HuH-7 (cell line): ENCODE measurements at regions not wholly inside any gene's neighbourhood (a gene's known extent, or its start where the extent isn't known, plus 50 kb on each side); places are given as distances from the start of the nearest gene placed in this dataset.
A peak's percentile ranks its signal among the peaks of the same experiment; 100 is the strongest.
"Not testable (repeated sequence)": the region's sequence is repeated elsewhere in the genome, so short reads cannot be mapped to it uniquely, and the experiment has no call there.

Source experiments
- DNase-seq: peaks from one replicate; pipeline ENCODE4 v3.0.0; 2011; ENCODE audit warnings: low spot score

- no peak for DNase-seq
These were observed 247.6 kb upstream of the C2CD4B start for GRCh38 chr15:62412686-62413085.

DNA sequence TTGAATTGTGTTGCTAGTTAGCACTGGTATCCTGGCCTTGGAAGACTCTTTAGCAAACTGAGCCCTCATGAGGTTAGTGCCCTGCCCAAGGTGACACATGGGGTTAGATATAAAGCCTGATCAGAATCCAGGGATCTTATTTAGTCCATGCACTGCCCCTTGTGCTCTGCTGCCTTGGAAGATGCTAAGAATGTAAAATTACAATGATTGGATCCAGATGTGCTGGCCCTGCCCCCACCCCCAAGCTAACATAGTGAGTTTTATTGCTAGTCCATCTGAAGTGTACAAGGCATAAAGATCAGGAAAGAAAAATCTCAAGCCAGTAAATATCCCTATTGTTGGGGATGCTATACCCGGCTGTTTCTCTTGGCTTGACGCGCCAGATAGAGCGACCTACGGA is 248.1 kb upstream of the C2CD4B start:
- no peak for DNase-seq

DNA sequence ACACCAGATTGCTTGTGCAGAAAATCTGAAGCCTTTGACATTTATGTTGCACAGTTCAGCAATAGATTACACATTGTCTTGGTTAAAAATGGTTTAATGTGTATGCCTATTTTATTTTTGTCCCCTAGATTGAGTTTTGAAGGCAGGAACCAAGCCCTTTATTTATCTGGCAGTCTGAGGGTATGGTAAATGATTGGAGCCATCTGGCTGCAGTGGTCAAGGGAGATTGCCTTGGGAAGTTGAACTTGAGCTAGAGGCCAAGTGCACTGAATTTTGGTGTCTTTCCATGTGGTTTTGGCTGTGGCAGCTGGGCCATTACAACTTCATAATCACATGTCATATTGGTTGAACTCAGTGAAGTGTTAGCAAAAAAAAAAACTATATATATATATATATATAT is 248.7 kb upstream of the C2CD4B start:
- DNase-seq: no peak

DNA sequence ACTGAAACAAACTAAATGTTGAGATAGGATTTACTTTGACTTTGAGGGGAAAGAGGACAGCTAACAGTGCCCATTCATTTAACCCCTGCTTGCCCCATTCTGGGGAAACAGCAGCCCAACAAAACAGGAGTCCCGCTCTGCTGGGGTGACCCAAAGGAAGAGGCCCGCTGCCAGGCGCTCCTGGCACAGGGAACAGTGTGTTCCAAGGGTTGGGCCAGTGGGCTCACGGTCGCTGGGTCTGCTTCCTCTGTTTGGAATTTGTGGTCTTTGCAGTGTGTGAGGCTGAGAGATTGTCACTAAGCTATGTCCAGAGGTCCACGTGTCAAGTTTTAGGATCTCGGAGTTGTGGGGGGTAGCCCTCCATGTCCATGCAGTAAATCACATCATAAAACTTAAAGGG is 250.4 kb upstream of the C2CD4B start:
- no peak for DNase-seq

GRCh38 chr15:62416526-62416925 is 251.4 kb upstream of the C2CD4B start:
- DNase-seq: no peak

DNA sequence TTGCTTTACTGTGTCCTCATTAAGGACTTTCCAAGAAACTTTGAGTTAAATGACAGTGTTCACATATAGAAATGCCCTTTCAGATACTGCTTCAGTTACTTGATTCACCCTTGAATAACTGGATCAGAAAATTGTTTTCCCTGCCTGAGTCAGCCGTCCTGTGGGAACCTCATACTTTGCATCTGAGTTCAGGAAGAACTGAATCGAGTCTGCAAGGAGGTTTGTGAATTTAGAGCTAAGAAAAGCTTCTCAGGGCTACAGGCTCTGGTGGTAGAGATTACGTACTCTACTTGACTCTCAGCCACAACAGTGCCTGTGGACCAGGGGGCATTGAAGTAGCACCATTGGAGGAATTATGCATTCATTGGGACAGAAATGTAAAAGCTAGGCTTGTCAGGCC is 252.4 kb upstream of the C2CD4B start:
- DNase-seq: no peak

DNA sequence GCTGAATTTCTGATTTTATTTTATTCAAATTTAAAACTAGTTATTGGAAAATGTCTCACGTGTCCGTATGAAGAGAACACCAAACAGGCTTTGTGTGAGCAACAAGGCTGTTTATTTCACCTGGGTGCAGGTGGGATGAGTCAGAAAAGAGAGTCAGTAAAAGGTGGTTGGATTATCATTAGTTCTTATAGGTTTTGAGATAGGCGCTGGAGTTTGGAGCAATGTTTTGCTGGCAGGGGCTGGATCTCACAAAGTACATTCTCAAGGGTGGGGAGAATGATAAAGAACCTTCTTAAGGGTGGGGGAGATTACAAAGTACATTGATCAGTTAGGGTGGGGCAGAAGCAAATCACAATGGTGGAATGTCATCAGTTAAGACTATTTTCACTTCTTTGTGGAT is 253.4 kb upstream of the C2CD4B start:
- DNase-seq: not testable (repeated sequence)

DNA sequence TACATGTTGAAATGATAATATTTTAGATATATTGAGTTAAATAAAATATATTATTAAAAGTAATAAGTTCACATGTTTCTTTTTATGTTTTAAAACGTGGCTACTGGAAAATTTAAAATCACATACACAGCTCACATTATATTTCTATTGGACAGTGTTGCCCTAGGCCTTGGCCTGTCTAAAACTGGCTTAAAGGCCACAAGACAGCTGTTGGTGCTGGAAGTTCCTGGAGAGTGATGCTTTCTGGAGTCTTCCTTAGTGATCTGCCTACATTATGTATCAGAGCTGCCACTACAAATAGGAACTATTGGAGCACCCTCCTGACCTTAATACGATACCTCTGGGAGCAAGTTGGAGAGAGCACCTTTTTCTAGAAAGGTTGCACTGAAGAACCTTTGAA is 254.1 kb upstream of the C2CD4B start:
- no peak for DNase-seq

DNA sequence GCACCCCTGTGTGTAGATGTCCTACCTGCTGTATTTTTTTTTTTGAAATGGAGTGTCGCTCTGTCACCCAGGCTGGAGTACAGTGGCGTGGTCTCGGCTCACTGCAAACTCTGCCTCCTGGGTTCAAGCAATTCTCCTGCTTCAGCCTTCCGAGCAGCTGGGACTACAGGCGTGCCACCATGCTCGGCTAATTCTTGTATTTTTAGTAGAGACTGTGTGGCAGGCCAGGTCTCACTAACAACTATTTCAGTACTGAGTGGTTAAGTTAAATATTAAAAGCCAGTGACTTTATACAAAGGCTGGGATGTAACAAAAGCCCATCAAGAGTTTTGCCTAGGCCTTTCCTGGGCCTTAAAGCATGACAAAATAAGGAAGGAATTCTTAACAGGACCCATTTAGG is 255.3 kb upstream of the C2CD4B start:
- not testable (repeated sequence) for DNase-seq

DNA sequence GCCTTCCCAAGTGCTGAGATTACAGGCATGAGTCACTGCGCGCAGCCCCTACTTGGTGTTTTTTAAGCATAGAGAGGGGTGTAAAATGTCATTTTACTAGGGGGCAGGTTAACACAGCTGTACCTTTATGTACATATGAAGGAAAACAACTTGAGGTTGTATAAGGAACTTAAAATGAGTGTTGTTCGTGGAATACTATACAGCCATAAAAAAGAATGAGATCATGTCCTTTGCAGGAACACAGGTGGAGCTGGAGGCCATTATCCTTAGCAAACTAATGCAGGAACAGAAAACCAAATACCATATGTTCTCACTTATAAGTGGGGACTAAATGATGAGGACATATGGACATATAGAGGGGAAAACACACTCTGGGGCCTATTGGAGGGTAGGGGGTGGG is 256.2 kb upstream of the C2CD4B start:
- no peak for DNase-seq

- DNase-seq: no peak
These were observed 261.4 kb upstream of the C2CD4B start for GRCh38 chr15:62426387-62426956.

DNA sequence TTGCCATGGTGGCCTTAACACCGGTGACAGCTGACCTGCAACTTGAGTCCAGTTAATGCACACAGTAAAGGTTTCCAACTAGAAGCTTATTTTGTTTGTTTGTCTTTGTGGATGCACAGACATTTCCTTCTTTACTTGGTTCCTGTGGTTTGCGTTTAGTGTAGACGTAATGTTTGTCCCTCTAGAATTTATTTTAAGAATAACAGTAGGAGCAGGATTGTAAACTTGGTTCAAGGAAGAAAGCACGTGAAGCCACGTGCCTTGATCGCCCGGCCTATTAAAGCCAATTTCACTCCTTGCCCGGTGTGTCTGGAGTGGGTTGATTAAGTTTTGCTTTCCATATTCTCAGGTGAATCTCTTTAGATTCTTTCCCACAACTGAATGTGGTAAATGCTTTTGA is 263.2 kb upstream of the C2CD4B start:
- DNase-seq: no peak

DNA sequence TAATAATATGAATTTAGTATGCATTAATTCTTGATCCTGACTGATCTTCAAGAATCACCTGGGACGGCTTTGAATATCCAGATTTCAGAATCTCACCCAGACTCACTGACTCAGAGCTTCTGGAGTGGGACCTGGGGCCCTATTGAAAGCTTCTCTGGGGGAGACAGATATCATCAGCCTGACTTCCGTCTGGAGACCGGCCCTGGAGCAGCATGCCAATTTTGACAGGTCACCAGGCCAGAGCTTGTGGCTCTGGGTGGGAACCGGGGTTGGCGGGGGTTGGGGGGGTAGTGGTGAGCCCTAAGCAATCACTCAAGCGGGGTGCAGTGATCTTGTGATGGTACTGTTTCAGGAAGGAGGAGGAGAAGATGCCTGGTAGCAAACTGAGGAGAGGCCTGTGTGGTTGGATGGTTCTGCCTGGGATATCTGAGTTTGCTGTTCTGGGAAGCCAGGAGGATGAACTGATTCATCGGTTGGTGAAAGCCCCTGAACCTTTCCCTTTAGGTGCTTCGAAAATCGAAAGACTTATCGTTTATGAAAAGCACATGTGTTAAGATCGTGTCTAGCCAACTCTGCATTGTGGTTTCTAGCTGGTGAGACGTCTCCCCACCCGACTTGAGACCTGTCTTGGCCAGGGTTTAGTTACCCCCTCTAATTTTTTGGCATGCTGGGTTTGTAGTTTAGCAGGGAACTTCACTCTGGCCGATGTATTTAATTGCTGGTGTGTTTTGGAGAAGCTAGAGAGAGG is 263.9 kb upstream of the C2CD4B start:
- no peak for DNase-seq

DNA sequence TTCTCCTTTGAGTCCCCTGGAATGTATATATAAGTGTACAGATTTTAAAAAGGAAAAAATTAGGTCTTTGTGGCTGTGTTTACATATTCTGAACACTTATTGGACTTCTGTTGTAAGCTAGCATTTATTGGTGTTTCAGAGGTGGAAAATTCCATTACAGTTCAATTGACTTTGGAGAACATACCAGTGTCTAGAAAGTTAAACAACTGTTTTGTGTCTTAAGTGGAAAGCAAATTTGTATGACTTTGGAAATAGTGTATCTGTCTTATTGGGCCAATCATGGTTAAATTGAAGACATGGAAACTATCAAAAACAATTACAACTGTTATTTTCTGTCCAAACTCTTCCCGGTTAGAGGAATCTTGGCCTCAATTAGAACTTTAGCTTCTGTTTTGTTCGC is 265.0 kb upstream of the C2CD4B start:
- DNase-seq: no peak

GRCh38 chr15:62430552-62430951 is 265.5 kb upstream of the C2CD4B start:
- DNase-seq: no peak

DNA sequence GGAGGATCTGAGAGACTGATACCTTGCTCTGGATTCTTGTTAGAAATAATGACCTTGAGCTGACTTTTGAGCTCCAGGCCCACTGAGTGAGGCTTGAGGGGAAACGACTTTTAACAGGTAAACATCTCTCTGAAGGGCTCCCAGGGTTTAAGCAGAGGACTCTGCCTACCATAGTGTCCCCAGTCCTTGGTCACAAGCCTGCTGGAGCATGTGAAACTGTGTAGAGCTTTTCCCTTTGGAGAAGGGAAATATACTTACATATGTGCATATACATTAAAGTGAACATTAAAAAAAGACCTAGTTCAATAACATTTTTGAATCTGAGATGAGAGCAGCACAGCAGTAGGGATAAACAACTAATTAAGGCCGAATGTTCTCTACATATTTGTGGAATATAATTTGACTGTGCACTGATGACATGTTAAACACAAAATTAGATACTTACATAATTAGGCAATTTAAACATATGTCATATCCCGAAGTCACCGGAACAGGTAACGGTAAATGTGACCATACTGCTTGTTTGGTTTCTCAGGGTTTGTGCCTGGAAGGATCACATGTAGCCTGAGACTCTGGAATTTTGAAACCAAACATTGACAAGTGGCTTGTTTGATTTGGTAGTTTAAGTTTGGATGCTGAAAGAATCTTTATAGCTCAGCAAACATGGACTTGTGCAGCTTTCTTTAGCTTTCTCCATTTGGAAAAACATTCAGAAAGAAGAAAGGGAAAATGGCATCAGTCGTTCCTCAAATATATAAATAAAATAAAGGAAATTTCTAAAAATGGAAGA is 266.1 kb upstream of the C2CD4B start:
- DNase-seq: peak; percentile 18

DNA sequence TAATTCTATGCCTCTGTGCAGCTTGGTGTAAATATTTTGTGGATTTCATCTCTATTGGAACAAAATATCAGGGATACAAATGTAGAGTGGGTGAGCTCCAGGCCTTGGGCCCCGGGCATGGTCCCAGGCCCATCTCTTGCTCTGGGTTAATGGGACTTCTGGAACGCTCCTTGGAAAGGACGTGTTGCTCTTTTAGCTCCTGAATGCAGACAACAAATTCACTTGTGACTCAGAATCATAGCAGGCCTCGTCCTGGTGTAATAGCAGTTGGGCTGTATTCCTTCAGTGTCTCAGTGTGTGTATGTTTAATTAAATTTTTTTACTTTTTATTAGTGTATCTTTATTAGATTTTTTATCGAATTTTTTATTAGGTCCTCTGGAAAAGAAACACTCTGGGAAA is 266.7 kb upstream of the C2CD4B start:
- no peak for DNase-seq

DNA sequence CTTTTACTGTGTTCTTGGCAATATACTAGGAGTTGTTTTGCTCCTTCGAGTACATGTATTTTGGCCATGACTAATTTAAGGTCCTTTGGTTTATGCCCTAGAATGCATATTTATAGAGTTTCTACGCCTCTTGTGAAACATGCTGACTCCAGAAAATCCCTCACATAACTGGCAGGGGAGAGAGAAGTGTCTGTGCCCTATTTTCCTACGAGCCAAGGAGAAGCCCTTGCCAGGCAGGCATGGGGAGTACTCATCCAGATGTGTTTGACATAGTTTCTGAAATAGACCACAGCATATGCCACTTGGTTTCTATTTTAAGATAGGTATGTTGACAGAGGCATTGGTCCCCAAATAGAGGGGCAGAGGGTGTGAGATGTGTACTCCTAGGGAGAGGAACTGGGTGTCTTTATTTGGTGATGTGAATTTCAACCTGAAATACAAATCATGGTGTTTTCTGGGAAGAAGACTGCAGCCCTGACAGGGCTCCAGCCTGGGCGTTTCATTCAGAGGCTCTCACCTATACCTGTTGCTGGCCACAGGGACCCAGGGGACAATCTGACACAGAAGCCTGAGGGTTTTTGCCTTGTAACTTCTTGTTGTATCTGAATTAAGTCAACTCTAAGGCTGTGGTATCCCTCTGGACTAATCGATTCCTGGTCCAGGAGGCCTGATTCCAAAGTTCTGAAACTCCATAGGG is 267.8 kb upstream of the C2CD4B start:
- no peak for DNase-seq

GRCh38 chr15:62436235-62436634 is 271.1 kb upstream of the C2CD4B start:
- no peak for DNase-seq

DNA sequence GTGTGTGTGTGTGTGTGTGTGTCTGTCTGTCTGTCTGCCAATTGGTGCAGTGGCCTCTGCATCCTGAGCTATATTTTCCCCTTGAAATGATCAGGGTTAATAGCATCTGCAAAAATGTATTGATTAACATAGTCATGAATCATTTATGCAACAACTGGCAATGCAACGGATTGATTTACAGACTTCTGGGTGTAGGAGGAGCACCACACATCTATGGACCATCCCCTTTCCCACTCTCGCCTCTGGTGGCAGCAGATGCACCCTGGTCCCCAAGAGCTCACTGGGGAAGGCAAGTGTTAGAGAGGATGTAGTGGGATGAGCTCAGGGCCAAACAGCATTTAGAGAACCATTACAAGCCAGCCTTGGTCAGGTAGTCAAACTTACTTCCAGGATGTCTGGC is 272.7 kb upstream of the C2CD4B start:
- DNase-seq: no peak

DNA sequence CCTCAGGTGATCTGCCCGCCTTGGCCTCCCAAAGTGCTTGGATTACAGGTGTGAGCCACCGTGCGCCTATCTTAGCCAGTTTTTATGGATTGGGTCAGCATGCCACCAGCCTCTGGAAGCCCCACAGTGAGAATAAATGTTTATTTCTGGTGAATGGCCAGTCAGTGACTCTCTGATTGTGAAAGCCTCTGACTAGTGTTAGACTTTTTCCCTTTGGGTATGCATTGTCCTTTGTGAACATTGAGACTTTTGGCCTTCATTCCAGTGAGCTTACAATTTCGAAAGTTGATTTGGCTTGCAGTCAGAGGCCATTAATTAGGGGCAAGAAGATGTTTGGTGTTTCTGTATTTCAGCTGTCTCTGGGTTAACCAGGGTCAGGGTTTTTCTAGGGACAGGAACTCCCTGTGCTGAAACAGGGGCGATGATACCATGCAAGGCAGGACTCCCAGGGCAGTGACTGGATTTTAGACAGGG is 274.5 kb upstream of the C2CD4B start:
- peak; percentile 10 for DNase-seq

DNA sequence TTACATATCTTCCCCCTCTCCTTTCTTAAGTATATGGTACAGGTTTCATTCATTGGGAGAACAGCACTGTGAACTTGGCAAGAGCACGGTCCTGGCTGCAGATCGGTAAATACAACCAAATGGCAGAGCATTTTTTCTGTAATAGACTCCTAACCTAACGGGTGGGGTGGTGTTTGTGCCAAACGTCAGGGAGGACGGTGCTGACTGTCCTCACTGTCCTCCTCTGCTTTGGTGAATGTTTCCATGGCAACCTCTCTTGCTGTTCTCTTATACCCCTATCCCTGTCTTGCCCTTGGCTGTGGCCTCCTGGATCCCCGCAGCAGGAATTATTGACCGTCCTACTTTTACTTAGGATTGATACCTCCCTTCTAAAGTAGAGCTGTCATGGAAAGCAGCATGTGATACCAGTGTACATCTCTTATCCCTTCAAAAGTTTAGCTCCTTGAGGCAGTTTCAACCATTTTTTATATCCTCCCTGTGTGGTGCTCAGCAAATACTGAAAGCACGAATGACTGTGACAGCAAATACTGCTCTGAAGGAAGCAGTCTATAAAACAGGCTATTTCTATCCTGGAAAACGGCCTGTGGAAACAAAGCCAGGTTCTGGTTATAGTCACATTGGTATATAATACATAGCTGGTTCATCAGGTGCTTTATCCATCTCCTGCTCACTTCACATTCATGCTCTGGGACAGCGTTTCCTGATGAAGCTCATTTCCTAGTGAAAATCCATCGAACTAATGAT is 275.4 kb upstream of the C2CD4B start:
- DNase-seq: no peak
